H1 (cell line): ENCODE measurements at regions not wholly inside any gene's neighbourhood (a gene's known extent, or its start where the extent isn't known, plus 50 kb on each side); places are given as distances from the start of the nearest gene placed in this dataset.

Experiments
- CTCF ChIA-PET: fragments of 300-600 bp; sonication (Branson Sonifier 250); formaldehyde crosslinking; loops from one replicate; lab custom pipeline; 2021; ENCODE audit not compliant: partially characterized antibody; lab: Charles Lee
- POLR2A ChIA-PET: fragments of 300-600 bp; sonication (Branson Sonifier 250); formaldehyde crosslinking; loops from one replicate; lab custom pipeline; 2021; ENCODE audit warnings: inconsistent platforms; ENCODE audit not compliant: partially characterized antibody; lab: Charles Lee
- DNase-seq, 2 experiments: peaks; one replicate each; pipeline versions ENCODE4 v3.0.0 to v3.0.0-alpha.2; 2010 to 2022; ENCODE audit warnings: low spot score in 2 of 2, low read depth in 1 of 2, mixed read lengths in 1 of 2
- FAIRE-seq: peaks from 2 replicates; lab custom pipeline; 2011; peaks lifted over from hg19 to GRCh38; lab: Jason Lieb, UNC
- H2AFZ ChIP-seq: 2 replicates; pipeline ENCODE4 v1.8.1; 2012; ENCODE audit warnings: low read length, inconsistent platforms
- H2AK5ac ChIP-seq: 2 replicates; pipeline ENCODE4 v1.6.1; 2013; ENCODE audit warnings: low read depth, low read length
- H2BK120ac ChIP-seq: replicated peaks from 2 replicates; pipeline ENCODE3; 2013; ENCODE audit warnings: low read depth, low read length, inconsistent platforms
- H2BK12ac ChIP-seq: 2 replicates; pipeline ENCODE4 v1.6.1; 2013; ENCODE audit warnings: low read depth, low read length
- H2BK15ac ChIP-seq: 2 replicates; pipeline ENCODE4 v1.6.1; 2013; ENCODE audit warnings: low read length
- H2BK20ac ChIP-seq: 2 replicates; pipeline ENCODE4 v1.6.1; 2013; ENCODE audit warnings: low read length
- H2BK5ac ChIP-seq: 2 replicates; pipeline ENCODE4 v1.6.1; 2013; ENCODE audit warnings: low read depth, low read length
- H3K14ac ChIP-seq: 2 replicates; pipeline ENCODE4 v1.6.1; 2013; ENCODE audit warnings: inconsistent platforms; ENCODE audit not compliant: insufficient read length
- H3K18ac ChIP-seq: 2 replicates; pipeline ENCODE4 v1.6.1; 2013; ENCODE audit warnings: low read length; ENCODE audit errors: extremely low read depth
- H3K23ac ChIP-seq: 2 replicates; pipeline ENCODE4 v1.6.1; 2013; ENCODE audit warnings: inconsistent platforms; ENCODE audit not compliant: insufficient read length
- H3K23me2 ChIP-seq: 2 replicates; pipeline ENCODE4 v1.6.1; 2013; ENCODE audit warnings: low read depth, low read length
- H3K27ac ChIP-seq: 2 replicates; pipeline ENCODE4 v1.6.1; 2011; ENCODE audit warnings: low read depth, low read length, inconsistent platforms
- H3K27me3 ChIP-seq, 4 experiments: replicated peaks in 1 of 4; 1 replicate in 1 of 4; 2 replicates in 3 of 4; pipeline versions ENCODE4 v1.6.1 to v1.8.1; 2011 to 2013; ENCODE audit warnings: low read length in 3 of 4, mild to moderate bottlenecking in 3 of 4, inconsistent platforms in 2 of 4, mixed read lengths in 2 of 4, moderate library complexity in 1 of 4; ENCODE audit not compliant: control insufficient read depth in 3 of 4, insufficient read depth in 3 of 4; ENCODE audit errors: extremely low read depth in 1 of 4
- H3K36me3 ChIP-seq, 4 experiments: 2 replicates each; pipeline versions ENCODE4 v1.6.1 to v1.8.1; 2011 to 2013; ENCODE audit warnings: mild to moderate bottlenecking in 4 of 4, low read length in 3 of 4, moderate library complexity in 2 of 4, control low read depth in 1 of 4, inconsistent platforms in 1 of 4; ENCODE audit not compliant: insufficient read depth in 4 of 4, control insufficient read depth in 2 of 4
- H3K4ac ChIP-seq: replicated peaks from 2 replicates; pipeline ENCODE3; 2013; ENCODE audit warnings: low read length, low read depth, mixed read lengths, inconsistent platforms; ENCODE audit not compliant: insufficient read length
- H3K4me1 ChIP-seq, 4 experiments: replicated peaks in 1 of 4; 1 replicate in 1 of 4; 2 replicates in 3 of 4; pipeline versions ENCODE4 v1.6.1 to v1.8.1; 2011 to 2013; ENCODE audit warnings: low read length in 3 of 4, inconsistent platforms in 2 of 4, mixed read lengths in 1 of 4; ENCODE audit not compliant: insufficient read depth in 4 of 4, control insufficient read depth in 3 of 4
- H3K4me2 ChIP-seq, 2 experiments: 2 replicates each; pipeline versions ENCODE4 v1.6.1 to v1.8.1; 2011 to 2013; ENCODE audit warnings: low read depth in 2 of 2, low read length in 2 of 2, control low read depth in 1 of 2, inconsistent platforms in 1 of 2, mild to moderate bottlenecking in 1 of 2; ENCODE audit not compliant: insufficient read depth in 1 of 2
- H3K4me3 ChIP-seq, 4 experiments: fragments of 200-600, 300-600 bp in 1 of 4; sonication (generic), shearing (Covaris generic), sonication (Bioruptor Twin) in 1 of 4; 2 replicates each; pipeline versions ENCODE4 v1.5.1 to v1.8.1; 2011 to 2016; ENCODE audit warnings: low read length in 4 of 4, low read depth in 3 of 4, control low read depth in 2 of 4, inconsistent platforms in 2 of 4, mild to moderate bottlenecking in 2 of 4, mixed read lengths in 1 of 4, moderate library complexity in 1 of 4; ENCODE audit not compliant: insufficient read depth in 2 of 4; ENCODE audit errors: extremely low read depth in 1 of 4
- H3K56ac ChIP-seq: replicated peaks from 2 replicates; pipeline ENCODE3; 2013; ENCODE audit warnings: low read depth, mild to moderate bottlenecking, mixed read lengths, low read length, inconsistent platforms; ENCODE audit not compliant: insufficient read length
- H3K79me1 ChIP-seq: 2 replicates; pipeline ENCODE4 v1.6.1; 2013; ENCODE audit warnings: low read depth, low read length, control low read depth
- H3K79me2 ChIP-seq, 2 experiments: 2 replicates each; pipeline versions ENCODE4 v1.6.1 to v1.8.1; 2012 to 2013; ENCODE audit warnings: low read length in 2 of 2, mild to moderate bottlenecking in 2 of 2, inconsistent platforms in 1 of 2; ENCODE audit not compliant: insufficient read depth in 2 of 2, control insufficient read depth in 1 of 2
- H3K9ac ChIP-seq, 4 experiments: replicated peaks in 1 of 4; 1 replicate in 1 of 4; 2 replicates in 3 of 4; pipeline versions ENCODE4 v1.6.1 to v1.8.1; 2011 to 2013; ENCODE audit warnings: low read depth in 3 of 4, low read length in 3 of 4, control low read depth in 2 of 4, mild to moderate bottlenecking in 2 of 4, moderate library complexity in 2 of 4, inconsistent platforms in 1 of 4; ENCODE audit errors: extremely low read depth in 1 of 4
- H3K9me3 ChIP-seq, 2 experiments: 2 replicates each; pipeline versions ENCODE4 v1.6.1 to v1.8.1; 2012 to 2013; ENCODE audit warnings: mild to moderate bottlenecking in 2 of 2, moderate library complexity in 2 of 2, control low read depth in 1 of 2, inconsistent platforms in 1 of 2, low read depth in 1 of 2, low read length in 1 of 2, mixed read lengths in 1 of 2; ENCODE audit not compliant: insufficient read depth in 2 of 2
- H4K20me1 ChIP-seq, 2 experiments: replicated peaks in 1 of 2; 2 replicates each; pipeline versions ENCODE3 to v1.8.1; 2011 to 2013; ENCODE audit warnings: inconsistent platforms in 2 of 2, low read length in 2 of 2, mild to moderate bottlenecking in 1 of 2; ENCODE audit not compliant: insufficient read depth in 2 of 2, control insufficient read depth in 1 of 2
- H4K5ac ChIP-seq: 2 replicates; pipeline ENCODE4 v1.6.1; 2013; ENCODE audit warnings: low read length, low read depth, mixed read lengths, inconsistent platforms; ENCODE audit not compliant: insufficient read length
- H4K8ac ChIP-seq: 2 replicates; pipeline ENCODE4 v1.8.0; 2013; ENCODE audit warnings: mild to moderate bottlenecking, moderate library complexity, low read length, inconsistent platforms; ENCODE audit not compliant: insufficient read depth; ENCODE audit errors: extremely low read depth
- H4K91ac ChIP-seq: replicated peaks from 2 replicates; pipeline ENCODE3; 2013; ENCODE audit warnings: low read length, mixed read lengths, inconsistent platforms; ENCODE audit not compliant: insufficient read length
- EGR1 ChIP-seq: IDR thresholded peaks from 2 replicates; pipeline ENCODE4 v1.6.1; 2011; ENCODE audit warnings: low read depth, low read length, borderline replicate concordance
- RAD21 ChIP-seq, 2 experiments: IDR thresholded peaks in 1 of 2; conservative IDR thresholded peaks in 1 of 2; 2 replicates each; pipeline ENCODE4 v1.6.1; 2011; ENCODE audit warnings: low read depth in 2 of 2, low read length in 2 of 2, improper control_type of control experiment in 1 of 2, inconsistent platforms in 1 of 2, mild to moderate bottlenecking in 1 of 2, moderate library complexity in 1 of 2
- USF2 ChIP-seq: IDR thresholded peaks from 2 replicates; pipeline ENCODE4 v1.6.1; 2011; ENCODE audit warnings: low read length, improper control_type of control experiment
- WGBS, 2 experiments: shearing (Covaris generic) in 1 of 2; methylation state at CpG; one replicate each; pipeline versions ENCODE4 v1.1.6 to v1.1.7; 2013 to 2015; ENCODE audit warnings: low lambda C conversion rate in 2 of 2, mixed read lengths in 2 of 2, inconsistent platforms in 1 of 2, low coverage in 1 of 2, missing lambda C conversion rate in 1 of 2; ENCODE audit not compliant: insufficient replicate concordance in 2 of 2, insufficient coverage in 1 of 2, insufficient read length in 1 of 2; ENCODE audit errors: extremely low coverage in 1 of 2, missing lambda C conversion rate in 1 of 2; 5-methylcytosine and 5-hydroxymethylcytosine counted together

DNA sequence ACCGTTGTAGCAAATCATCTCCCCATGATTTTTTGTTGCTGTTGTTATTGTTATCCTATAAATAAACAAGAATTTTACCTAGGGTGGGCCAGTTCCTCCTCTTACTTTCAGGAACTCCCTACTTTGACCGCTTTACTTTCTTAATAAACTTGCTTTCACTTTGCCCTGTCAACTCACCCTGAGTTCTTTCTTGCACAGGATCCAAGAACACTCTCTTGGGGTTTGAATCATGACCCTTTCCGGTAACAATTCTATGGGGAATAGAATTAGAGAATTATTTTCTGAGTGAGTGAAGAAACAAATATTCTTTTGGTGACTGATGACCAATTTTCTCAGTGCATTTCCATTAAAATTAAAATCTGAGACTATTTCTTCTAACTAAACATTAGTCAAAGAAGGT is 584.0 kb upstream of the TENM3 start:
- Histone ChIP-seq H3K18ac (no peak overlapping the region), H3K9ac (no peak overlapping the region), H2BK15ac (no peak overlapping the region), H3K4me3 (no peak overlapping the region), H3K23me2 (no peaks in the 10 kb centered on the region), H4K5ac (no peak overlapping the region), H3K27ac (no peak overlapping the region), H4K91ac (no peak overlapping the region), H3K4me1 (no peaks in the 10 kb centered on the region), H3K79me2 (no peaks in the 10 kb centered on the region), H2AFZ (no peak overlapping the region), H4K20me1 (no peaks in the 10 kb centered on the region), H3K23ac (no peak overlapping the region), H4K8ac (no peak overlapping the region), H3K9me3 (no peaks in the 10 kb centered on the region), H3K36me3 (no peaks in the 10 kb centered on the region), H3K4ac (no peak overlapping the region), H3K27me3 (no peaks in the 10 kb centered on the region), H2BK5ac (no peak overlapping the region), H3K14ac (no peak overlapping the region), H2BK120ac (no peak overlapping the region), H3K56ac (no peak overlapping the region), H2BK12ac (no peak overlapping the region), H2AK5ac (no peak overlapping the region), H3K79me1 (no peaks in the 10 kb centered on the region), H3K4me2 (no peak overlapping the region), H2BK20ac (no peak overlapping the region)
- POLR2A ChIA-PET: no interaction called here
- no peak for TF ChIP-seq USF2
- TF ChIP-seq RAD21 (IDR thresholded peaks at IDR 0.05 in 1 of 2, conservative IDR thresholded peaks at IDR 0.05 in 1 of 2; ENCODE audit: low read depth in 2 of 2, low read length in 2 of 2): no peak
- no peak for TF ChIP-seq EGR1
- DNase-seq (no peak), FAIRE-seq (no peak)
- WGBS, 2 experiments: 93% methylated on average over 3 of the region's 3 CpGs; no CpG with 5 or more reads in 1 of the 2 experiments
- CTCF ChIA-PET: no interaction called here
